ENCODE measurements at regions not wholly inside any gene's neighbourhood (a gene's known extent, or its start where the extent isn't known, plus 50 kb on each side); places are given as distances from the start of the nearest gene placed in this dataset.
"Not testable (repeated sequence)": the region's sequence is repeated elsewhere in the genome, so short reads cannot be mapped to it uniquely, and the experiment has no call there.

GRCh38 chr11:37364246-37364839 is 766.3 kb upstream of the RAG2 start:
- DNase-seq: no peak

GRCh38 chr11:37353192-37353591 is 755.2 kb upstream of the RAG2 start:
- no peak for DNase-seq

- no peak for DNase-seq
These were observed 754.4 kb upstream of the RAG2 start for GRCh38 chr11:37352485-37352884.

GRCh38 chr11:37343290-37343689 is 745.3 kb upstream of the RAG2 start:
- DNase-seq: no peak

- DNase-seq: no peak
These were observed 738.4 kb upstream of the RAG2 start for GRCh38 chr11:37336401-37336800.

- no peak for DNase-seq
These were observed 735.3 kb upstream of the RAG2 start for GRCh38 chr11:37333345-37333744.

GRCh38 chr11:37323843-37324242 is 725.8 kb upstream of the RAG2 start:
- DNase-seq: no peak

GRCh38 chr11:37322333-37323194 is 724.5 kb upstream of the RAG2 start:
- DNase-seq: no peak

- no peak for DNase-seq
These were observed 722.9 kb upstream of the RAG2 start for GRCh38 chr11:37320921-37321320.

GRCh38 chr11:37317803-37318202 is 719.8 kb upstream of the RAG2 start:
- no peak for DNase-seq

GRCh38 chr11:37313266-37313665 is 715.2 kb upstream of the RAG2 start:
- no peak for DNase-seq

- DNase-seq: no peak
These were observed 708.5 kb upstream of the RAG2 start for GRCh38 chr11:37306563-37306962.

GRCh38 chr11:37301405-37301804 is 703.4 kb upstream of the RAG2 start:
- not testable (repeated sequence) for DNase-seq

- DNase-seq: no peak
These were observed 700.1 kb upstream of the RAG2 start for GRCh38 chr11:37298173-37298572.

GRCh38 chr11:37286890-37287289 is 688.9 kb upstream of the RAG2 start:
- DNase-seq: no peak

- DNase-seq: no peak
These were observed 684.3 kb upstream of the RAG2 start for GRCh38 chr11:37282367-37282766.

GRCh38 chr11:37280200-37280599 is 682.2 kb upstream of the RAG2 start:
- no peak for DNase-seq

GRCh38 chr11:37277896-37278465 is 679.9 kb upstream of the RAG2 start:
- DNase-seq: no peak

- no peak for DNase-seq
These were observed 666.7 kb upstream of the RAG2 start for GRCh38 chr11:37264783-37265182.

- DNase-seq: no peak
These were observed 666.0 kb upstream of the RAG2 start for GRCh38 chr11:37264060-37264459.

GRCh38 chr11:37263467-37263866 is 665.4 kb upstream of the RAG2 start:
- DNase-seq: not testable (repeated sequence)

- no peak for DNase-seq
These were observed 661.7 kb upstream of the RAG2 start for GRCh38 chr11:37259734-37260133.

- no peak for DNase-seq
These were observed 650.1 kb upstream of the RAG2 start for GRCh38 chr11:37248145-37248544.

GRCh38 chr11:37246092-37246491 is 648.1 kb upstream of the RAG2 start:
- DNase-seq: not testable (repeated sequence)

All from NCI-H446 treated with DMSO at 0.1 percent for 48 hours (cell line).